MCF 10A (cell line): ENCODE measurements at regions not wholly inside any gene's neighbourhood (a gene's known extent, or its start where the extent isn't known, plus 50 kb on each side); places are given as distances from the start of the nearest gene placed in this dataset.

Experiments used
- BruUV-seq: library from RNA; stranded (reverse); fragments of 400-500 nt; replicated peaks from 2 replicates; lab custom pipeline; 2021; lab: Mats Ljungman, UMichigan
- CTCF ChIA-PET: fragments of 300-600 bp; sonication (Branson Sonifier 250); formaldehyde crosslinking; extraction: SDS; loops from one replicate; lab custom pipeline; 2021; ENCODE audit warnings: antibody characterized with exemption, inconsistent platforms; lab: Yijun Ruan, JAX
- POLR2A ChIA-PET: fragments of 300-600, 350-650 bp; sonication (Branson Sonifier 250); formaldehyde crosslinking; extraction: SDS; loops from one replicate; lab custom pipeline; 2020; ENCODE audit warnings: antibody characterized with exemption, inconsistent platforms; lab: Yijun Ruan, JAX
- DNase-seq: peaks from one replicate; pipeline ENCODE4 v3.0.0-alpha.2; 2018; ENCODE audit not compliant: unreplicated experiment
- H3K27ac Mint-ChIP-seq: one replicate; pipeline ENCODE4 v1.8.0; 2022; ENCODE audit warnings: mild to moderate bottlenecking, low read depth, mixed read lengths; ENCODE audit not compliant: unreplicated experiment
- H3K27me3 Mint-ChIP-seq: one replicate; pipeline ENCODE4 v1.8.0; 2022; ENCODE audit warnings: mixed read lengths; ENCODE audit not compliant: insufficient read depth, unreplicated experiment
- H3K36me3 Mint-ChIP-seq: one replicate; pipeline ENCODE4 v1.8.0; 2022; ENCODE audit warnings: mild to moderate bottlenecking, moderate library complexity, mixed read lengths; ENCODE audit not compliant: insufficient read depth, unreplicated experiment
- H3K4me1 Mint-ChIP-seq: one replicate; pipeline ENCODE4 v1.8.0; 2022; ENCODE audit warnings: mixed read lengths; ENCODE audit not compliant: insufficient read depth, unreplicated experiment
- H3K4me3 Mint-ChIP-seq: one replicate; pipeline ENCODE4 v1.8.0; 2022; ENCODE audit warnings: mild to moderate bottlenecking, moderate library complexity, mixed read lengths; ENCODE audit not compliant: unreplicated experiment
- H3K9me3 Mint-ChIP-seq: one replicate; pipeline ENCODE4 v1.8.0; 2022; ENCODE audit warnings: mixed read lengths; ENCODE audit not compliant: unreplicated experiment
- CTCF ChIP-seq: fragments of 200-600 bp; IDR thresholded peaks from one replicate; pipeline ENCODE4 v1.8.0; 2022; ENCODE audit warnings: antibody characterized with exemption, mild to moderate bottlenecking; ENCODE audit not compliant: unreplicated experiment
- intact Hi-C: fragments of 100-400 bp; cut with micrococcal nuclease; formaldehyde crosslinking; loops from 2 replicates; pipeline ENCODE4 v1.14.1; 2022

GRCh38 chr2:72031346-72032110, 116.1 kb downstream of the CYP26B1 start:
- no peaks in the 10 kb centered on the region for H3K9me3 Mint-ChIP-seq

DNA sequence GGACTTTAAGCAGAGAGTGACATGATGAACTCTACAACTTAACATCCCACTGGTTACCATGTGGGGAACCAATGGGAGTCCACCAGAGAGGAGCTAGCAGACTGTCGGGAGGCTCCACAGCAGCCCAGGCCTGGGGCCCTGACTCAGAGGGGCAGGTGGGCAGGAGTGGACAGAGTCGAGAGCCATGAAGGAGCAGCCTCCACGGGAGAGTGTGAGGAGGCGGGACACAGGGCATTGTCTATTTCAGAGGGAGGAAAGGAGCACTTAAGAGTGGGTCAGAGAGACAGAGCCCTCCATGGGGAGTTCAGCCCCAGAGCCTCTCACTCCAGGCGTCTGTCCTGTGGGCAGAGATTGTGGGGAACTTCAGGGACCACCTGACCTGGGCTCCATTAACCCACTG, 118.7 kb downstream of the CYP26B1 start:
- no peak for TF ChIP-seq CTCF
- no peaks in the 10 kb centered on the region for H3K9me3 Mint-ChIP-seq
- CTCF ChIA-PET, result no interaction called here
- H3K4me3 Mint-ChIP-seq, result no peak overlapping the region
- H3K4me1 Mint-ChIP-seq, result peaks cover 28% of the 10 kb centered on the region
- H3K27me3 Mint-ChIP-seq, result no peaks in the 10 kb centered on the region
- POLR2A ChIA-PET, result interaction anchor here (0.7 kb wide), 1 partner anchor 304 kb away, joined by 3 read pairs; no protein-coding TSS in a partner anchor
- H3K36me3 Mint-ChIP-seq, result no peaks in the 10 kb centered on the region
- no peak overlapping the region for H3K27ac Mint-ChIP-seq
- DNase-seq, result no peak
- intact Hi-C loops, result no loop called here
- BruUV-seq, result no TSS peak

More at GRCh38 chr2:72031346-72032110, 116.1 kb downstream of the CYP26B1 start:
- no peak overlapping the region for H3K27ac Mint-ChIP-seq
- no peak overlapping the region for H3K4me3 Mint-ChIP-seq
- H3K4me1 Mint-ChIP-seq, result peaks cover 35% of the 10 kb centered on the region
- no peaks in the 10 kb centered on the region for H3K36me3 Mint-ChIP-seq
- TF ChIP-seq CTCF, result no peak
- no peak for DNase-seq
- ChIA-PET POLR2A (no interaction called here), CTCF (no interaction called here)
- no peaks in the 10 kb centered on the region for H3K27me3 Mint-ChIP-seq
- no TSS peak for BruUV-seq
- intact Hi-C loops, result no loop called here

DNA sequence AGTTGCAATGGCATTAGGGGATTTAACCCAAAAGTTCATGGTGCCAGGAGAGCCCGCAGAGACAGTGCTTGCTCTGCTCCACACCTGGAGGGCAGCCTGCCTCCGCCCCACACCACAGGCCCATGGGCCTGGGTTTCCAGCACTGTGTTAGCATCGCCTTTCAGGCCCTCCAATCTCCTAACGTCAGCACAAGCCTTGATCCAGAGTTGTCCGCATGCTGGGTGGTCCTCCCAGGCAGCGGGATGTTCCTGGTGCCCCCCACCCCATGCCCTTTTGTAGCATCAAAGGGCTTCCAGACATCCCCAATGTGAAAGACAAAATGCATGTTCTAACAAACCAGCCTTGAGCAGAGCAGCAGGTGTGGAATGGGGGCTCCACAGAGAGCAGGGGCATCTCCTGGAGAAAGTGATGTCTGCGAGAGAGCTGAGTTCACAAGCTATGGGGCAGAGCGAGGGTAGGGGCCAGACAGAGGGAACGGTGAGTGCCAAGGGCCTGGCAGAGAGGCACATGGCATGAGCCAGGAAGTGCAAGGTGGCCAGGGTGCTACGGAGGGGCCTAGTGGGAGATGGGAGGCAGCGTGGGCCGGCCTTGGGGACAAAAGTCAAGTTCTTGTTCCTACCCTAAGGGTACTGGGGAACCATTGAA, 119.2 kb downstream of the CYP26B1 start:
- DNase-seq, result no peak
- no peaks in the 10 kb centered on the region for H3K36me3 Mint-ChIP-seq
- POLR2A ChIA-PET, result interaction anchor here (0.7 kb wide), 1 partner anchor 304 kb away, joined by 3 read pairs; no protein-coding TSS in a partner anchor
- no peaks in the 10 kb centered on the region for H3K9me3 Mint-ChIP-seq
- no peak overlapping the region for H3K27ac Mint-ChIP-seq
- no peak for TF ChIP-seq CTCF
- H3K4me3 Mint-ChIP-seq, result no peak overlapping the region
- no peaks in the 10 kb centered on the region for H3K27me3 Mint-ChIP-seq
- H3K4me1 Mint-ChIP-seq, result peaks cover 23% of the 10 kb centered on the region
- CTCF ChIA-PET, result no interaction called here
- intact Hi-C loops, result no loop called here
- BruUV-seq, result no TSS peak

GRCh38 chr2:72027426-72028161, 120.1 kb downstream of the CYP26B1 start:
- Mint-ChIP-seq H3K27ac (no peak overlapping the region), H3K4me3 (no peak overlapping the region), H3K9me3 (no peaks in the 10 kb centered on the region), H3K36me3 (no peaks in the 10 kb centered on the region), H3K27me3 (no peaks in the 10 kb centered on the region), H3K4me1 (peaks cover 16% of the 10 kb centered on the region)
- peak; percentile 79 for DNase-seq
- intact Hi-C loops, result no loop called here
- TF ChIP-seq CTCF, result no peak
- ChIA-PET CTCF (no interaction called here), POLR2A (no interaction called here)
- no TSS peak for BruUV-seq
